Activated naive CD8-positive, alpha-beta T cell treated with anti-CD3 and anti-CD28 coated beads, Interleukin-2, amount 10 ng/mL, durations not matched to agents 7 days and 5 days (primary cell): ENCODE measurements at regions not wholly inside any gene's neighbourhood (a gene's known extent, or its start where the extent isn't known, plus 50 kb on each side); places are given as distances from the start of the nearest gene placed in this dataset.

Experiments
- ATAC-seq: fragments of 150-1000 bp; cut with Tn5 transposase; one replicate; pipeline ENCODE4 v1.10.0; 2021; ENCODE audit warnings: low read depth, moderate library complexity
- POLR2A ChIA-PET: fragments of 350-600 bp; sonication (Branson Sonifier 250); formaldehyde crosslinking; loops from one replicate; lab custom pipeline; 2021; ENCODE audit warnings: antibody characterized with exemption; lab: Charles Lee
- DNase-seq: peaks from one replicate; pipeline ENCODE4 v3.0.0; 2021
- H3K27ac Mint-ChIP-seq: one replicate; pipeline ENCODE4 v1.8.0; 2022; ENCODE audit warnings: mild to moderate bottlenecking, mixed read lengths
- H3K27me3 Mint-ChIP-seq: one replicate; pipeline ENCODE4 v1.8.0; 2022; ENCODE audit warnings: mild to moderate bottlenecking, moderate library complexity, mixed read lengths
- H3K36me3 Mint-ChIP-seq: one replicate; pipeline ENCODE4 v1.8.0; 2021; ENCODE audit warnings: mild to moderate bottlenecking, mixed read lengths
- H3K4me1 Mint-ChIP-seq: one replicate; pipeline ENCODE4 v1.8.0; 2021; ENCODE audit warnings: mixed read lengths
- H3K4me3 Mint-ChIP-seq: one replicate; pipeline ENCODE4 v1.8.0; 2022; ENCODE audit warnings: mild to moderate bottlenecking, moderate library complexity, mixed read lengths
- H3K9me3 Mint-ChIP-seq: one replicate; pipeline ENCODE4 v1.8.0; 2021; ENCODE audit warnings: mixed read lengths

GRCh38 chr2:129744649-129745048, 234.8 kb upstream of the RAB6C start:
- Mint-ChIP-seq H3K4me3 (no peak overlapping the region), H3K27me3 (peaks cover 4% of the 10 kb centered on the region), H3K27ac (no peak overlapping the region), H3K9me3 (no peaks in the 10 kb centered on the region), H3K4me1 (no peaks in the 10 kb centered on the region), H3K36me3 (no peaks in the 10 kb centered on the region)
- POLR2A ChIA-PET: no interaction called here
- no peak for DNase-seq
- ATAC-seq: no peak

GRCh38 chr2:129747500-129748125, 231.9 kb upstream of the RAB6C start:
- no peaks in the 10 kb centered on the region for H3K4me1 Mint-ChIP-seq

GRCh38 chr2:129748250-129748649, 231.2 kb upstream of the RAB6C start:
- H3K27ac Mint-ChIP-seq: no peak overlapping the region
- peaks cover 9% of the 10 kb centered on the region for H3K27me3 Mint-ChIP-seq

More at GRCh38 chr2:129747500-129748125, 231.9 kb upstream of the RAB6C start:
- Mint-ChIP-seq H3K9me3 (no peaks in the 10 kb centered on the region), H3K27ac (no peak overlapping the region), H3K36me3 (no peaks in the 10 kb centered on the region), H3K4me3 (no peak overlapping the region), H3K27me3 (peaks cover 8% of the 10 kb centered on the region)
- DNase-seq (no peak), ATAC-seq (no peak)
- POLR2A ChIA-PET: no interaction called here

GRCh38 chr2:129748653-129749052, 230.8 kb upstream of the RAB6C start:
- H3K4me1 Mint-ChIP-seq: no peaks in the 10 kb centered on the region
- H3K4me3 Mint-ChIP-seq: no peak overlapping the region
- no peak overlapping the region for H3K27ac Mint-ChIP-seq
- peaks cover 9% of the 10 kb centered on the region for H3K27me3 Mint-ChIP-seq
- ATAC-seq: no peak
- no peak for DNase-seq
- H3K36me3 Mint-ChIP-seq: no peaks in the 10 kb centered on the region
- POLR2A ChIA-PET: no interaction called here
- H3K9me3 Mint-ChIP-seq: no peaks in the 10 kb centered on the region

More at GRCh38 chr2:129748250-129748649, 231.2 kb upstream of the RAB6C start:
- H3K4me1 Mint-ChIP-seq: no peaks in the 10 kb centered on the region
- POLR2A ChIA-PET: no interaction called here
- H3K36me3 Mint-ChIP-seq: no peaks in the 10 kb centered on the region
- no peak overlapping the region for H3K4me3 Mint-ChIP-seq
- no peak for ATAC-seq
- H3K9me3 Mint-ChIP-seq: no peaks in the 10 kb centered on the region
- no peak for DNase-seq

GRCh38 chr2:129751409-129751808, 228.1 kb upstream of the RAB6C start:
- H3K9me3 Mint-ChIP-seq: no peaks in the 10 kb centered on the region
- POLR2A ChIA-PET: no interaction called here
- H3K27ac Mint-ChIP-seq: no peak overlapping the region
- no peak for ATAC-seq
- peaks cover 9% of the 10 kb centered on the region for H3K27me3 Mint-ChIP-seq
- no peaks in the 10 kb centered on the region for H3K4me1 Mint-ChIP-seq
- H3K4me3 Mint-ChIP-seq: no peak overlapping the region
- DNase-seq: no peak
- no peaks in the 10 kb centered on the region for H3K36me3 Mint-ChIP-seq

- Mint-ChIP-seq H3K36me3 (no peaks in the 10 kb centered on the region), H3K27me3 (peaks cover 9% of the 10 kb centered on the region), H3K27ac (no peak overlapping the region), H3K9me3 (no peaks in the 10 kb centered on the region), H3K4me3 (no peak overlapping the region), H3K4me1 (no peaks in the 10 kb centered on the region)
- no peak for ATAC-seq
- no peak for DNase-seq
- POLR2A ChIA-PET: no interaction called here
Observed at GRCh38 chr2:129752176-129752575, 227.3 kb upstream of the RAB6C start.

- POLR2A ChIA-PET: no interaction called here
Observed at GRCh38 chr2:129752686-129753085, 226.8 kb upstream of the RAB6C start.

GRCh38 chr2:129753261-129753660, 226.2 kb upstream of the RAB6C start:
- POLR2A ChIA-PET: no interaction called here
- no peaks in the 10 kb centered on the region for H3K4me1 Mint-ChIP-seq
- H3K4me3 Mint-ChIP-seq: no peak overlapping the region
- peaks cover 9% of the 10 kb centered on the region for H3K27me3 Mint-ChIP-seq
- ATAC-seq (no peak), DNase-seq (no peak)
- H3K9me3 Mint-ChIP-seq: no peaks in the 10 kb centered on the region
- H3K36me3 Mint-ChIP-seq: no peaks in the 10 kb centered on the region
- H3K27ac Mint-ChIP-seq: no peak overlapping the region

More at GRCh38 chr2:129752686-129753085, 226.8 kb upstream of the RAB6C start:
- H3K36me3 Mint-ChIP-seq: no peaks in the 10 kb centered on the region
- H3K27me3 Mint-ChIP-seq: peaks cover 9% of the 10 kb centered on the region
- DNase-seq (no peak), ATAC-seq (no peak)
- H3K4me1 Mint-ChIP-seq: no peaks in the 10 kb centered on the region
- no peak overlapping the region for H3K27ac Mint-ChIP-seq
- no peak overlapping the region for H3K4me3 Mint-ChIP-seq
- H3K9me3 Mint-ChIP-seq: no peaks in the 10 kb centered on the region

- Mint-ChIP-seq H3K4me3 (no peak overlapping the region), H3K4me1 (no peaks in the 10 kb centered on the region), H3K9me3 (no peaks in the 10 kb centered on the region), H3K27me3 (peaks cover 5% of the 10 kb centered on the region), H3K36me3 (no peaks in the 10 kb centered on the region), H3K27ac (no peak overlapping the region)
- POLR2A ChIA-PET: no interaction called here
- ATAC-seq: no peak
- DNase-seq: no peak
Observed at GRCh38 chr2:129754421-129754820, 225.0 kb upstream of the RAB6C start.

- no peaks in the 10 kb centered on the region for H3K4me1 Mint-ChIP-seq
- H3K27me3 Mint-ChIP-seq: peaks cover 5% of the 10 kb centered on the region
- H3K4me3 Mint-ChIP-seq: no peak overlapping the region
- DNase-seq: no peak
- no peaks in the 10 kb centered on the region for H3K9me3 Mint-ChIP-seq
- no peak overlapping the region for H3K27ac Mint-ChIP-seq
- H3K36me3 Mint-ChIP-seq: no peaks in the 10 kb centered on the region
- ATAC-seq: no peak
- POLR2A ChIA-PET: no interaction called here
Observed at GRCh38 chr2:129754831-129755230, 224.6 kb upstream of the RAB6C start.

GRCh38 chr2:129755786-129756185, 223.7 kb upstream of the RAB6C start:
- no peak for ATAC-seq

GRCh38 chr2:129756276-129756675, 223.2 kb upstream of the RAB6C start:
- Mint-ChIP-seq H3K4me3 (no peak overlapping the region), H3K27ac (no peak overlapping the region), H3K27me3 (peaks cover 3% of the 10 kb centered on the region), H3K36me3 (no peaks in the 10 kb centered on the region), H3K9me3 (no peaks in the 10 kb centered on the region), H3K4me1 (no peaks in the 10 kb centered on the region)
- no peak for ATAC-seq
- DNase-seq: no peak
- POLR2A ChIA-PET: no interaction called here

More at GRCh38 chr2:129755786-129756185, 223.7 kb upstream of the RAB6C start:
- no peaks in the 10 kb centered on the region for H3K9me3 Mint-ChIP-seq
- no peak overlapping the region for H3K4me3 Mint-ChIP-seq
- no peak overlapping the region for H3K27ac Mint-ChIP-seq
- no peaks in the 10 kb centered on the region for H3K4me1 Mint-ChIP-seq
- no peak for DNase-seq
- POLR2A ChIA-PET: no interaction called here
- peaks cover 5% of the 10 kb centered on the region for H3K27me3 Mint-ChIP-seq
- no peaks in the 10 kb centered on the region for H3K36me3 Mint-ChIP-seq

- ATAC-seq (no peak), DNase-seq (no peak)
- POLR2A ChIA-PET: no interaction called here
- no peaks in the 10 kb centered on the region for H3K4me1 Mint-ChIP-seq
- H3K4me3 Mint-ChIP-seq: no peak overlapping the region
- peaks cover 3% of the 10 kb centered on the region for H3K27me3 Mint-ChIP-seq
- H3K36me3 Mint-ChIP-seq: no peaks in the 10 kb centered on the region
- no peaks in the 10 kb centered on the region for H3K9me3 Mint-ChIP-seq
- no peak overlapping the region for H3K27ac Mint-ChIP-seq
Observed at GRCh38 chr2:129757366-129757914, 222.0 kb upstream of the RAB6C start.

GRCh38 chr2:129757915-129758783, 221.3 kb upstream of the RAB6C start:
- Mint-ChIP-seq H3K4me1 (no peaks in the 10 kb centered on the region), H3K9me3 (no peaks in the 10 kb centered on the region), H3K27ac (no peak overlapping the region), H3K27me3 (no peaks in the 10 kb centered on the region), H3K4me3 (peak overlapping the region; percentile 47), H3K36me3 (no peaks in the 10 kb centered on the region)
- no peak for DNase-seq
- no peak for ATAC-seq
- POLR2A ChIA-PET: no interaction called here
